ENCODE measurements at regions not wholly inside any gene's neighbourhood (a gene's known extent, or its start where the extent isn't known, plus 50 kb on each side); places are given as distances from the start of the nearest gene placed in this dataset.

DNA sequence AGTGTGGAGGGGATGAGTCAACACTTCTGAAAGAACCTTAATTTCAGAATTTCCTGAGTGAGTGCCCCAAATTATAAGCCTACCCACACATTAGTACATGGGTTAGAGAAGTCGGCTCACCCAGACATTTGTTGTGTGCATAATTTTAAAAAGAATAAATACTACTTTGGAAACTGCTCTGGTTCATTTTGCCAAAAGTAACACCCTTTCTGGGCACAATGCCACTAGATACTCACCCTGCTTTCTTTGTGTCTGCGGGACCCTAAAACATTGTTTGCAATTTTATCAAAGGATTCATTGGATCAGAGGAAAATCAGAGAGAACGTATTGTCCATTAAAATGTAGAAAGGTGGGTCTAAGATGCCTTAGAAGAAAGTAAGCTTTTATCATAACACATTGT lies 245.5 kb upstream of the NRP1 start:
- Histone ChIP-seq H3K79me2 (ENCODE audit: insufficient read depth, low read length) (no peaks in the 10 kb centered on the region), H3K4me1 (ENCODE audit: insufficient read depth, low read length) (no peaks in the 10 kb centered on the region), H3K4me2 (ENCODE audit: insufficient read depth, low read length) (no peak overlapping the region), H3K27me3 (ENCODE audit: insufficient read depth, low read length) (no peaks in the 10 kb centered on the region), H2AFZ (ENCODE audit: low read length) (no peak overlapping the region), H4K20me1 (ENCODE audit: insufficient read depth, low read length) (no peaks in the 10 kb centered on the region), H3K36me3 (ENCODE audit: insufficient read depth, low read length) (no peaks in the 10 kb centered on the region), H3K9me3 (ENCODE audit: low read depth, low read length) (no peaks in the 10 kb centered on the region), H3K4me3 (ENCODE audit: insufficient read depth, low read length) (no peak overlapping the region), H3K27ac (ENCODE audit: low read depth, low read length) (no peak overlapping the region)
- no peak for DNase-seq (ENCODE audit: insufficient read length, low spot score, missing footprints)
- TF ChIP-seq, protein P1, sequence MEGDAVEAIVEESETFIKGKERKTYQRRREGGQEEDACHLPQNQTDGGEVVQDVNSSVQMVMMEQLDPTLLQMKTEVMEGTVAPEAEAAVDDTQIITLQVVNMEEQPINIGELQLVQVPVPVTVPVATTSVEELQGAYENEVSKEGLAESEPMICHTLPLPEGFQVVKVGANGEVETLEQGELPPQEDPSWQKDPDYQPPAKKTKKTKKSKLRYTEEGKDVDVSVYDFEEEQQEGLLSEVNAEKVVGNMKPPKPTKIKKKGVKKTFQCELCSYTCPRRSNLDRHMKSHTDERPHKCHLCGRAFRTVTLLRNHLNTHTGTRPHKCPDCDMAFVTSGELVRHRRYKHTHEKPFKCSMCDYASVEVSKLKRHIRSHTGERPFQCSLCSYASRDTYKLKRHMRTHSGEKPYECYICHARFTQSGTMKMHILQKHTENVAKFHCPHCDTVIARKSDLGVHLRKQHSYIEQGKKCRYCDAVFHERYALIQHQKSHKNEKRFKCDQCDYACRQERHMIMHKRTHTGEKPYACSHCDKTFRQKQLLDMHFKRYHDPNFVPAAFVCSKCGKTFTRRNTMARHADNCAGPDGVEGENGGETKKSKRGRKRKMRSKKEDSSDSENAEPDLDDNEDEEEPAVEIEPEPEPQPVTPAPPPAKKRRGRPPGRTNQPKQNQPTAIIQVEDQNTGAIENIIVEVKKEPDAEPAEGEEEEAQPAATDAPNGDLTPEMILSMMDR (IDR thresholded peaks at IDR 0.05; ENCODE audit: extremely low read depth, low read depth, low read length) = no peak

DNA sequence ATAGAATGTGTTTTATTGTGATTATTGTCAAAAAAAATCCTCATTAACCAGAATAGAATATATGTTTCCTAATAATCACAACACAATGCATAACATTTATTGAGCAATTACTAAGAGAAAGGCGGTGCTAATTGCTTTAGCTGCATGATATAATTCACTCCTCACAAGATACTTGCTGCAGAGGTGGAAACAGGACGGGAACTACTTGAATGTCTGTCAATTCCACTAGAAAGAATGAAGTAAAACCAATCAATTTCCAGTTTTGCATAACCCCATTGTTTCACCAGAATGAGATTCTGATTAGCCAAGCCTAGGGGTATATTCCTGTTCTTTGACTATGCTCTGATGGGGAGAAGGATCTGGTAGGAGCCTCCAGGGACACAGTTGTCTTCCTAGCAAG lies 239.1 kb upstream of the NRP1 start:
- no peaks in the 10 kb centered on the region for H3K36me3 ChIP-seq (ENCODE audit: insufficient read depth, low read length)
- no peaks in the 10 kb centered on the region for H3K79me2 ChIP-seq (ENCODE audit: insufficient read depth, low read length)
- H3K4me1 ChIP-seq (ENCODE audit: insufficient read depth, low read length) = no peaks in the 10 kb centered on the region
- H3K27me3 ChIP-seq (ENCODE audit: insufficient read depth, low read length) = no peaks in the 10 kb centered on the region
- no peak overlapping the region for H3K4me2 ChIP-seq (ENCODE audit: insufficient read depth, low read length)
- H4K20me1 ChIP-seq (ENCODE audit: insufficient read depth, low read length) = no peaks in the 10 kb centered on the region
- no peak overlapping the region for H3K27ac ChIP-seq (ENCODE audit: low read depth, low read length)
- DNase-seq (ENCODE audit: insufficient read length, low spot score, missing footprints) = no peak
- no peak overlapping the region for H2AFZ ChIP-seq (ENCODE audit: low read length)
- no peak overlapping the region for H3K4me3 ChIP-seq (ENCODE audit: insufficient read depth, low read length)
- H3K9me3 ChIP-seq (ENCODE audit: low read depth, low read length) = no peaks in the 10 kb centered on the region
- TF ChIP-seq, protein P1 (IDR thresholded peaks at IDR 0.05; ENCODE audit: extremely low read depth, low read depth, low read length) = no peak

DNA sequence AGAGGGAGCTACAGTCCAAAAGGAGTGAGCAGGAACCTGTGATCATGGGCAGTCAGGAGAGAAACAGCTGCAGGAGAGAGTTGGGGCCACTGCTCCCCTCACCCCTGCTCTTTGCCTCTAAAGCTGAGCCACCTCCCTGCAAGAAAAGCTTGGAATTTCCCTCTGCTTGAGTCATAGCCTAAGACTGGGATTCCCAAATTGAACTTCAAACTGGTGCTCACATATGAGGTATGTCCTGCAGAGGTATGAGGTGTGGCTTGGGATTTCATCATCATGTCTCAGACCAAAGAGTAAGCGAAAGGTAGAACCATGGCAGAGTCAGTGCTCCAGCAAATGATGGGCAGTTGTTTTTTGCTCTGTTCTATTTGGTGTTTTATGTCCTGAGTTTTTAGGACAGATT lies 237.1 kb upstream of the NRP1 start:
- Histone ChIP-seq H4K20me1 (ENCODE audit: insufficient read depth, low read length) (no peaks in the 10 kb centered on the region), H3K27me3 (ENCODE audit: insufficient read depth, low read length) (no peaks in the 10 kb centered on the region), H3K9me3 (ENCODE audit: low read depth, low read length) (no peaks in the 10 kb centered on the region), H2AFZ (ENCODE audit: low read length) (no peak overlapping the region), H3K4me3 (ENCODE audit: insufficient read depth, low read length) (no peak overlapping the region), H3K36me3 (ENCODE audit: insufficient read depth, low read length) (no peaks in the 10 kb centered on the region), H3K4me1 (ENCODE audit: insufficient read depth, low read length) (no peaks in the 10 kb centered on the region), H3K79me2 (ENCODE audit: insufficient read depth, low read length) (no peaks in the 10 kb centered on the region), H3K4me2 (ENCODE audit: insufficient read depth, low read length) (no peak overlapping the region), H3K27ac (ENCODE audit: low read depth, low read length) (no peak overlapping the region)
- no peak for DNase-seq (ENCODE audit: insufficient read length, low spot score, missing footprints)
- TF ChIP-seq, protein P1 (IDR thresholded peaks at IDR 0.05; ENCODE audit: extremely low read depth, low read depth, low read length) = no peak

DNA sequence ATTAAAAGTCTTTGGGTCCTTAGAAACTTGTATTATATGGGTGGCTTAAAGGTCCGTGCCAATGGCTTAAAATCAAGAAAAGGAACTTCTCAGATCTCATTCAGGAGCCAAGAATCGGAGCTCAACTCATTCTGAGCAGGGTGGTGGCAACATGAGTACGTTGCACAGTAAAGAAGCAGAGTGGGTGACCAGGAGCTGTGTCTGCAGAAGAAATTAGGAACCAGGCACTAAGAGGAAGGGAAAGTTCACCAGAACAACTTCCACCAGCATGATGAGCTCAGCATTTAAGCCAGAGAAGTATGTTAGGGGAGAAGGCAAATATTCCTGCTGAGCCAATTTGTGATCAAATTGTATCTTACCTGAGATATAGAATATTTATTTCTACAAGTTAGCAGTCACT lies 236.0 kb upstream of the NRP1 start:
- Histone ChIP-seq H3K4me3 (ENCODE audit: insufficient read depth, low read length) (no peak overlapping the region), H3K4me1 (ENCODE audit: insufficient read depth, low read length) (no peaks in the 10 kb centered on the region), H3K9me3 (ENCODE audit: low read depth, low read length) (no peaks in the 10 kb centered on the region), H3K27me3 (ENCODE audit: insufficient read depth, low read length) (no peaks in the 10 kb centered on the region), H2AFZ (ENCODE audit: low read length) (no peak overlapping the region), H3K4me2 (ENCODE audit: insufficient read depth, low read length) (no peak overlapping the region), H3K27ac (ENCODE audit: low read depth, low read length) (no peak overlapping the region), H4K20me1 (ENCODE audit: insufficient read depth, low read length) (no peaks in the 10 kb centered on the region), H3K79me2 (ENCODE audit: insufficient read depth, low read length) (no peaks in the 10 kb centered on the region), H3K36me3 (ENCODE audit: insufficient read depth, low read length) (no peaks in the 10 kb centered on the region)
- no peak for DNase-seq (ENCODE audit: insufficient read length, low spot score, missing footprints)
- TF ChIP-seq, protein P1 (IDR thresholded peaks at IDR 0.05; ENCODE audit: extremely low read depth, low read depth, low read length) = no peak

Measured in osteoblast (primary cell).